NCI-H2171 (cell line): ENCODE measurements at regions not wholly inside any gene's neighbourhood (a gene's known extent, or its start where the extent isn't known, plus 50 kb on each side); places are given as distances from the start of the nearest gene placed in this dataset.

Experiments used
- DNase-seq: peaks from one replicate; lab custom pipeline; 2025; lab: John Stamatoyannopoulos, UW

DNA sequence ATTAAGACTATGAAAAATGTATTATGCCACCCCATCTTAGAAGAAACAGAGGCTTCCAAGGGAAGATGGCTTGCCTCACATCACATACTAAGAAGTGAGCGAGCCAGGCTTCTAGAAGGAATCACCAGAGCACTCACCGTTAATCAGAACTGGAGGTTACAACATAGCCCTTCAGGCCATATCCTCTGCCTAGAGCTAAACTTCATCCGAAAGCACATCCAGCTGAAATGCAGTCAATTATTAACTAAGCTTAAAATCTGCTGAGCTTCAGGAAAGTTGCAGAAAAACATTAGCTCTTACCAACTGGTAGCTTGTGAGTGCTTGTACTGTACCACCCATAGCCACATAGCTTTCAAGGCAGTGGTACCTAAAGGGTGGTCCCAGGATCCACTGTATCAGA, 483.2 kb downstream of the TBL1XR1 start:
- DNase-seq, result no peak

DNA sequence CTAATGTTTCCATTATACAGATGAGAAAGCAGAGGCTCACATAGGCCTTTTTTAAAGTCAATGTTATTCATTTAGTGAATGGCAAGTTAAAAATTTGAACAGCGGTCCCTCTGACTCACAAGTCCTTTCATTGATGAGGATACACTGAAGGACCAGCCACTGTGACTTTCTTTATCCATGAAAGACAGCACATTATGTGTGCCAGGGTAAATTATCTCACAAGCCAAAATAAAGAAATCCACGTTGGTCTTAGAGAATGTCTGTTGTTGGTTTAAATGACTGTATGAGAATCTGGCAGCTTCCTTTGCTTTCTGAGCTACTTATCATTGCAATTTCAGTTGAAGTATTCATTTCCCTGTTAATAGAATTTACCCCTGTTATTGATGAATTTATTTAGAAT, 485.1 kb downstream of the TBL1XR1 start:
- DNase-seq, result no peak

DNA sequence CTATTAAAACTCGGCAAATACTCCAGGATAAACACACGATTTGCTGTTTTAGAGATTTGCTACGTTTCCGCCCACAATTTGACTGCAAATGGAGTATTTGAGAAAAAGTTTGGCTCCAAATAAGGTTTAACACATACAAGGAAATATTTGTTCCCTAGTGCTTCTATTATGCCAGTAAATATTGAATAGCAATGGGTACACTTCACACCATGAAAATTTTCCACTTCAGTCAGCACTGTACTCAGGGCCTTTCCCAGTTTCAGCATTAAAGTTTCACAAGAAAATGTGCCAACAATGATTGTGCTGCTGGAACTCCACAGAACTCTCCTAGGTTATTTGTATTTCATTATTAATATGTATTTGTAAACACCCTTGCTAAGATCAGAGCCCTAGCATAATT, 498.0 kb downstream of the TBL1XR1 start:
- no peak for DNase-seq

DNA sequence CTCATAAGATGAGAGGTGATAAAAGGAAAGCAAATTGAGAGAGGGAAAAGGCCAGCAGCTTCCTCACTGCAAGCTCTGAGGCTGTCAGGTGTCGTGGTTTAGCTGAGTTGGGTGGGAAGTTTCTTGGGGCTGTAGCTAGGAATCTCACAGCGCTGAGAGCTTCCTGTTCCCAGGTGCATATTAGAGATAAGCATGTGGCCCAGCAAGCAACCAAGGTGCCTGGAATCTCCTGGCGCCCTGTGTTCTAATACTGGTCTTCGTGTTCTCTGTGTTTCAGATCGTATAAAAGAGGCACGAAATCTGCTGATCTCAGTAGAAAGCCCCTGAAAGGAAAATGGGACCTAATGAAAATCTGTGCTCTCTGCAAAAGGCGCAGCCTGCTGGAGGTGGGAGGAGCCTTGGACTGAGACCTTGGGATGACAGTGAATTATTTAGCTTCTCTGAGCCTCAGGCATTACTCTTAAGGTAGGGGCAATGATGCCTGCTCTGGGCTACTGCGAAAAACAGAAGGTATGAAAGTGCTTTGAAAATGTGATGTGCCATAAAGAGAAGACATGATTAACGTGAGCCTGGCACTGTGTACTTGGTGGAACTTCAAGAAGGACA, 499.9 kb downstream of the TBL1XR1 start:
- no peak for DNase-seq

DNA sequence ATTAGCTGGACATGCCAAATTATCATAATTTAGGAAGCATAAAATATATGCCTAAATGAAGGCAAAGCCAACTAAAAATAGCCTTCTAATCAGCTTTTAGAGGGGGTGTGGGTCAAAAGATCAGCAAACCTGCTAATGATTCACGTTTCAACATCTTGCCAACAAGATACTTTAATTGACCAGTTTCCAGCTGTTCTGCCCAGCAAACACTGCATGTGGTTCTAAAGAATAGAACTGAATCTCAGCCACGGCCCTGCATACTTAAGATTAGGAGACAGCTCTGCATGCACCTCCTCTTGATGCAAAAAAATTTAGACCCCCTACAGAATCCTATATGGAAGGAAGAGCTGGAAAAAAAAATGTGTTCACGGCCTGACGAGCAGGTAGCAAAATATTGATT, 500.5 kb downstream of the TBL1XR1 start:
- DNase-seq, result no peak

DNA sequence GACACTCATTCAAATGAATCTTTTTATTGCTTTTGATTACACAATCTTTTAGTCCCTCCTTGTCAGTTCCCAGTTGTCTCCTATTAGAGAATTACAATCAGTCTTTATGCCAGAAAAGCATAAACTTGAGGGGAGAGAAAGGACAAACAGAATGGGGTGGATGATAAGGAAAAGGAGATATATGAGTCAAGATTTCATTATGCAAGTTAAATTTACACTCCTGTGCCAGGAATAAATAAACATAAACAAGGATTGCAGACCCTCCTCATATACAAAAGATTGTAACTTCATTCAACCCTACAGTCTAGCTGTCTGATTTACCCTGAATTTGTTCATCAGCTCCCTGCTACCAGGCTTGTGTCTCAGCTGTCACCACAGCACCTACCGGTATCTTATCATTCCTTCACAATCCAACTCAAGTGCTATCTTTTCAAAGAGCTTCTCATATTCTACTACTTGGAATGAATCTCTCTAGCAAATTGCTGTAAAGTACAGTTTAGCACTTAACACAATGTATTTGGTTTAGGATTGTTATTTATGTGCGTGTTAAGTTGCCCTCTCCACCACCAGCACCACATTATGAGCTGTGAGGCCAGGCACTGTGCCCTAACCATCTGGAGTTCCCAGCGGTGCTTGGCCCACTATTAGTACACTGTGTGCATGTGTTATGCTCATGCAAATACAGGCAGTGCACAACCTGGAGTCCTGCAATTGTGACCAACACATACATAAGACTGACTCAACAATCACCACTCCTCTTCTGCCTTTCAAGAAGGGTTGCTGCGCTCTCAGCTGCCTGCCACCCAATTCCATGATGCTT, 504.1 kb downstream of the TBL1XR1 start:
- DNase-seq, result no peak

DNA sequence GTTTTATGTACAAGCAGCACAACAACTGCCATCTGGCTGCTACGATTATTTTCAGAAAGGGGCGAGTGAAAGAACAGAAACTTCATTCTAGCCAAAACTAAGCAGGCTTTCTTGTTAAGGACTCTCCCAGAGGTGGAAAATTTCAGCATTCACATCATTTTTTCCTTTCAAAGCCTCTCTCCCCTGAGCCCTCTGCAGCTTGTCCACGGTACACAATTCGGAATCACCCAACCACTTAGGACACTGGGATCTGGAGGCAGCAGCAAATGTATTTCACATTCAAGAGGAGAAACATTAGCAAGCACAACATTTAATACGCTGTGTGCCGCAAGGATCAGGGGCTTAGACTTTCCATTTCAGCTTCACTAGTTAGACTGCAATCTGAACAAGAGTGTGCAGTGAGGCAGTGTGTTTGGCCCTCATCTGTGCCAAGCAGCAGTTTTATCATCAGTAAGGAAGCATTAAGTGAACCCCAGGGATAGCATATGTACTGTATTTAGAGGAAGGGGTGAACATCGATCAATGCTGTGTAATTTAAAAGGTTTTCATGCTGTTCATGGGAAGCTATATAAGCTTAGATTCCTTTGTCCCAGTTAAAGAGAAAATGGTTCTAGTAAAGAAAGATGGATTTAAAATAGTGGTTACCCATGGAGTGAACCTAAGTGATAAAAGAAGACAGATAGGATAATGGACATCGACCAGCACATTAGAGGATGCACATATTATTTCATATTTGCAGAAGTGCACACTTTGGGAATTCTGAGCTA, 504.9 kb downstream of the TBL1XR1 start:
- no peak for DNase-seq

DNA sequence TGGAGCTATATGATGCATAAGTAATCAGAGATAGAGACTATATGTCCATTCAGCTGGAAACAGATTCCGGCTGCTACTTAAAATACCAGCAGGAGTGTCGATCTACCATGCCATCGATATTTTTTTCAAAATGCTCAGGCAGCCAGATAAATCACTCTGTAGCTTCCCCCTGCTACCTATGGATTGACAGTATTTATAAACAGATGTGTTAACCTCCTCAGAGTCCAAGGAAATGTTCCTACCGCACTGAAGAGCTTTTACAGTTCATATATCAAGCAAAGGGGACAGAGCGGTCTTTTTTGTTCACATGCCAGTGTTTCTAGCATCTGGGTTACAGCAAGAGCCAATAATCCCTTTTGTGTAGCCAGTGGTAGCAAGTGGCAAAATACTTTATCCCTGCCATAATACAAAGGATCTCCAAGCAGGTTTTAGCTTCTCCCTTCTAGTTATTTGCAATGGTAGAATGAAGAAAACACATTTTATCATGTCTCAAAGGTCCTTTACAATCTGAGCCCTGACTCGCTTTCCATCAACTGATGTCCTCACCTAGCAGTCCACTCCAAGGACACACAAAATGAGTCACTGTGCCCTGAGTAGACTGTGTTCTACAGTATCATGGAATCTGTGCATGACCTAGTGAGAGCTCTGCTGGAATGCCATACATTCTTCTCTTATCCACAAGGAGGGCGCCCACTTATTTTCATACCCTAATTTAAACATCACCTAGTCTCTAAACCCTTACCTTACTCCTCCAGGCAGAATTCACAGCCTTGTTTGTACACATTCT, 507.0 kb downstream of the TBL1XR1 start:
- DNase-seq, result peak; percentile 27

DNA sequence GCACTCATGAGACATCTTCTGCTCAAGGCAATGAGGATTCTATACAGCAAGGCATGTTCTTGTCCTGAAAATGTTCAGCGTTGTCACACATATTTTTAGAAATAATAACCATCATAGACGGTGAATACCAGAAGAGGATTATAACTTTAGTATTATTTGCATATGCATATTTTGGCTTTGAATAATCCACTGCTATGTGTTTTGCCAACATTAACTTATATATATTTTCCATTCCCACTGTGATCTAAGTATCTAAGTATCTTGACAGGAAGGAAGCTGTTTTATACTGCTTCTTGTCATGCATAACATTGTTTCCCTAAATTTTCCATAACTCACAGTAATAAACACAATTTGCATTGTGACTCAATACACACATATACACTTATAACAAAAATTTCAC, 509.5 kb downstream of the TBL1XR1 start:
- no peak for DNase-seq

DNA sequence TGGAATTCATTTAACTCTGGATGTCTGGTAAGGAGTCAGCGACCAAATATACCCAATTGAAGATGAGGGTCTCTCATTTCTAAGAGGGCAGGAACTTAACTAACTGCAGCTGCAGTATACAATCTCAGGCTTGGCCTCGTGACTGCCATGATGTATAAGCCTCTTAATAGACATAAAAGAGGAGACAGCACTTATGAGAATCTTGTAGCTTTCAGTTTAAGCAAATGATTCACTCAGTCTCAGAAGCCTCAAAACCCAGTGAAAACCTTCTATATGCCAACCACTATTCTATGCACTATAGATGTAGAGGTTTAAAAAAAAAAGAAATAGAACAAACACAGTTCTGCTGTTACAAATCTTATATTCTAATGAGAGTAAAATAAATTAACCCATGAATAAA, 513.9 kb downstream of the TBL1XR1 start:
- no peak for DNase-seq

DNA sequence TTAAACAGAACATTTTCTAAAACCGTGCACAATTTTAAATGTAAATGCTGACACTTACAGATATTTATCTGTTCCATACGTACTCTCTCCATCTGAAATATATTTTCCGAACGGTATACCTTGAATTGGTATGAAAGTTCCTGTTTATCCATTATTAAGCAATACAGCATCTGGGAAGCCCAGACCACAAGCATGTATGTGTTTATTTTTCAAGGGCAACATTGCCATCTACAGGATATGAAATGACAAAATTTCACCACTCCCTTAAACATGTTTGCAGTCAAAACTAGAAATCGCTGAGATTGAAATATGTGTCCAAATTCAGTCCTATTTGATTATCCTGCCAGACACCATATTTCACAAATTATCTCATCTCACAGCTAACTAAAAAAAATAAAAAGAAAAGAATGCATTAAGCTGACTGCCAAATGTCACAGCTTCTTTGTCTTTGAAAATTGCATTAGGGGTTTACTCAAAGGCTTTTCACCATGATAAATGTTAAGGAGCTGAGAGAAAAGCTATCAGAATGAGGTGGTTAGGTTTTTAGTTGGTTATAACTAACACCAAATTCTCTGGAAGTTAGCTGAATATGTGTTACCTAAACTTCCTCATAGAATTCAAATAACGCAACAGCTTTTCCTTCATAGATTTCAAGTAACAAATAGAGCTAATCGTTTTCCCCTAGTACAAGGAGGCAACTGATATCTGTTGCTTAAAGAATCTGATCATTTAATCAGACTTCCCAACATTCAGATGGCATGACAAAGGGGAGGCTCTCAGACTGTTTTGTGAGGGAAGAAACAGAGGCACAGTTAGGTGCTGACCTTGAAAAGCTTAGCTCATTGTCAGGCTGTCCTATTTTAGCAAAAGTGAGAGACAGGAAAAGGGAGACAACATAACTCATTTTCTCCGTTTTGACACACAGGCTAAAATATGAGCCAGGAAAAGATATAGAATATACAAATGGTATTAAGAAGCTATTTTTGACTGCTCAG, 533.1 kb downstream of the TBL1XR1 start:
- peak; percentile 53 for DNase-seq

DNA sequence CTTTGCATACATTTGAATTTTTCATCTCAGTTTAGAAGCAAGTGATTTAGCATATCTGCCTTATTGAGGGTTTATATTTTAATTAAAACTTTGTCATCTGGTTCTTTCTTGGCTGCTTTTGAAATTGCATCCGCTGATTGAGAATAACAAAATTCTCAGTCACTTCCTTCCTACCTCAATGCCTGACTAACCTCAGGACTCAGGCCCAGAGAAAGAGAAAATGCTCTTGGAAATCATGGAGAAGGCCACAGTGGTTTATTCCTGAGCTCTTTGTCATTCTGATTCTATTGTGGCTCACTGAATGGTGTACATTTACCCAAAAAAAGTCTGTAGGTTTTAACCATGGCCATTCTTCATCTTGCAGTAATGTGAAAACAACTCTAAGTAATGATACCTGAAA, 533.9 kb downstream of the TBL1XR1 start:
- DNase-seq, result no peak

DNA sequence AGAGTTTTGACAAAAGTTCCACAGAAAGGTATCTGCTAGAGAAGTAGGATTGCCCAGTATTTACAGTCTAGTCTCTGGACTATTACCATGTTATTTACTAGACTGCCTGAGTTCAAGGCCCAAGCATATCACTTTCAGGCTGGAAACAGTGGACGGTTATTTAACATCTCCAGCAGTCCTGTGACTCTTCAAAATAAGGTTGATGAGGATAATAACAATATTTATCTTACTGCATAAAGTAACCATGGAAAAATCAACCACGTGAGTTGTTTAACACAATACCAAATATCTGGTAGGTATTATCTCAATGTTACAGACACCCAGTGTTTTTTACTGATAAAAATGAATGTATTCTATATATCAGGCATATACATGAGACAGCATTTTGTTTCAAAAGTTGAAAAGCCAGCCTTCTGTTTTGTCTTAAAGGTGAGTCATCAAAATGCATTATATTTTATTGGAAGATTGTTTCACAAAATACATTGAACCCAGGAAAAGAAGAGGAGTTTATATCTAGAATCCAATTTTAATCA, 535.8 kb downstream of the TBL1XR1 start:
- no peak for DNase-seq

DNA sequence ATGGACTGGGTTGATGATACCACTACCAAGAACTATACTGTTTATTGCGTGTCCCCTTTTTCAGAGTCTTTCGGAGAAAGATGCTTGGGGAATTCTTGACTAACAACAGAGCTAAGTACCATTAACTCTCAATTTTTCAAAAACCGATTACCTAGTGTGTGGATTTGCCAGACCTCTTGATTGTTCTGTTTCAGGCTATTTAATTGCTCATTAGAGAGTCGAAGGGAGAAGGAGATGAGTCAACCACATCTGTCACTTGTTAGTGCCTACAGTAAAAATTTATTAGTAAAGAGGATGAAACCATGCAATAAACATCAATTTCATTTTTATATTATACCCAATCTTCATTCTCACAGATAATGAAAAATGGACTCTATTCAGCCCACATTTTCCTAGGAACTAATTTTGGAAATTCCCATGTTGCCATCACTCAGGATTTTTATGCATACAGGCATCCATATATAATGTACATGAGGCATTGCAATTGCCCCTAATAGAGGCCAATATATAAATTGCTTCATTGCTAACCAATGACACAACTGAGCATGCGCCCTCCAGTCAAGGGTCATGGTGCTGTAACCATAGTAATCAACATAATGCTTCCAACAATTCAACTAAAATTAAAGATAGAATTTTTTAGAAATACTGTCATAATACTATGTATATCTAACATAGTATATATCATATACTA, 541.7 kb downstream of the TBL1XR1 start:
- DNase-seq, result no peak

DNA sequence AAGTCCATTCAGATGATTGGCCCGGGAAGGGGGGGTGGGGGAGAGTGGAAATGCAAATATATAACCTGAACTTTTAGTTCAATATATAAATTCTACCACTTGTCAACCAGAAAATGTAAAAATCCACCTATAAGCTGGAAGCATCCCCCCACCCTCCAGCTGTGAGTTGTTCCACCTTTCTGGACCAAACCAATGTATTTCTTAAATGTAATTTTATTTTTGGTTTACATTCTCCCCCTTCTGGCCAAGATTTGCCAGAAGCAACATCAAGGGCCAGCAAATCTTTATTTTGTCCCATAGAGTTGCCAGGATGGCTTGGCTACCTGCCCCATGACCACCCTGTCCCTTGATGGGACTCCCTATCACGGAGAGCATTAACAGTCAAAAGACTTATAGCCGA, 545.7 kb downstream of the TBL1XR1 start:
- no peak for DNase-seq

DNA sequence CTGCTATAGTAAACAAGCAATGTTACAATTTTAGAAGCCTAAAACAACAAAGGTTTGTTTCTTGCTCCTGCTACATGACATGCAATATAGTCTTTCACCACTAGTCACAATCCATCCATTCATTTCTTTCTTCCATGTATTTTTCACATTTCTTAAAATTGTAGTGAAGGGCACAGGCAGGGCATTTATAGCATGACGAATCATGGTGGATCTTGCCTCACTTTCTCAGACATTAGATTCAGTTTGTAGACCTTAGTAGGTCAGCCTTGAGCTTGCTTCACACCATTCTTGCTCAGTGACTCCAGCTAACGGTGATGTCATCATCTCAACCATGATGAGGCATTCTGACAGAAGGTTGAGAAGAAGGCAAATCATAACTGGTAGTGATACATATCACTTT, 546.8 kb downstream of the TBL1XR1 start:
- DNase-seq, result no peak

DNA sequence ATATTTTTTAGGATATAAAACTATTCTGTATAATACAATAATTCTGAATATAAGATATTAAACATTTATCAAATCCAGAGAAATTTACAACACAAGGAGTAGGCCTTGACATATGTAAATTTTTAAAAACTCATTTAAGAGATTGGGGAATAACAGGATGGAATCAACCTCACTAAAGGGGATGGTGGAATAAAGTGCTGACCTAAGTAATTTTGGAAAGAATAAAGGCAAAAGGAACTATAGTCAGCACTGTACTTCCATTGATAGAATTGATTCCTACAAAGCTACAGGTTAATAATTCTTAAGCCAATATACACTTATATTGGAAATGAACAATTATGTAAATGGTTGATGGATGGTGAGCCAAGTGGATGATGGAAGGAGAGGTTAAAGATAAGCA, 549.3 kb downstream of the TBL1XR1 start:
- no peak for DNase-seq

DNA sequence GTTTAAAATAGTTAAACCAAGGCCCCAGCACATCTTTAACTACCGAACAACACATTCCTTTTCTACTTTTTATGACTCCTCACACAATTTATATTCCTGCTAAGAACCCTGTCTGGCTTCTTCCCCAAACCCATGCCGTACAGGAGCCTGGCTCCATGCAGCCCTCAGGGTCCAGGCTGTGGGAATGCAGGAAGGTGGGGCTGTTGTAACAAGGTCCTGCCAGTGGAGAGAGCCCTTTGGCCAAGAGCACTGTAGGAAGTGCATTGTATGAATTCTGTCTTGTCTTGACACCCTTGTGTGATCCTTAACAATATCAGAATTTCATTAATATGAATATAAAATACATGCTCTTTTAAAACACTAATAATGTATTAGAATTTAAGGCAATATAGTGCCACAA, 563.8 kb downstream of the TBL1XR1 start:
- DNase-seq, result no peak

DNA sequence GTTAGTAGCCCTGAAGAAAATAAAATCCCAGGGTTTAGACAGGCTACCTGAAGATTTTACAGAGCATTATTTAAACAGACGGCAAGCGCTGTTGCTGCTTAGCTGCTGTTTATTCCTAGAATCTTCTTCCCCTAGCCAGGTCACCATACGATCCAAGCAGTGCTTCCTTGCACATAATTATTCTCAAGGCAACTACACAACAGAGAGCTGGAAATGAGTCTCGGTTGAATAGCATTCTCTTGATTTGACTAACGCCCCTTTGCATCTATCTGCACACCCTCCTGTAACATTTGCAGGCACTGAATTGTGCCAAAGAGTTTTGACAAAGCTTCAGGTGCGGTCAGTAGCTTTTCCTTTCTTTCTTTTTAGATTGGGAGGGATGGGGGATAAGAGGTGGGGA, 564.4 kb downstream of the TBL1XR1 start:
- no peak for DNase-seq

DNA sequence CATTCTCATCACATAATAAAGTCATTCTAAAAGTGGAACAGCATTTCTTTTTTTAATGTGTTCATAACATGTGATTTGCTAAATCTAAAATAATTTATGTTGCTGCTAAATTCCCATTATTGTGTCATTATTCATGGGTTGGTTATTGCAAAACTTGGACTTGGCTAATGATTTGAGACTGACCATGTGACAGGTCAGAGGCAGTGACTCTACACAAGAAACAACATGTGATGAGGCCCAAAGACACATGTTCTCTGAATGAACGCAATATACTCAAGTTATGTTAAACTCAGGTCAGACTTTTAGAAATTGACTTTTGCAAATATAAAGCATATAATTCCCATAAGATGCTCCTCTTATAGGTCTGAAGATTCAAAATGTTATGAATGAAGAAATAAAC, 566.1 kb downstream of the TBL1XR1 start:
- DNase-seq, result no peak
